Esophagus mucosa (tissue), 1 donor: ENCODE measurements at regions not wholly inside any gene's neighbourhood (a gene's known extent, or its start where the extent isn't known, plus 50 kb on each side); places are given as distances from the start of the nearest gene placed in this dataset.

Experiments
- ATAC-seq: fragments of 200-7000 bp; cut with Tn5 transposase; one replicate; pipeline ENCODE4 v1.9.1; 2020
- donor health status: DM: yes; HTN: yes; CAD: no.

GRCh38 chr12:42704810-42705401 is 115.4 kb upstream of the PRICKLE1 start:
- ATAC-seq = no peak

GRCh38 chr12:42704340-42704739 is 114.8 kb upstream of the PRICKLE1 start:
- ATAC-seq = no peak

- ATAC-seq = no peak
Measured at GRCh38 chr12:42701084-42701483, 111.5 kb upstream of the PRICKLE1 start.

- ATAC-seq = no peak
Measured at GRCh38 chr12:42698213-42698612, 108.7 kb upstream of the PRICKLE1 start.

GRCh38 chr12:42696406-42697149 is 107.0 kb upstream of the PRICKLE1 start:
- ATAC-seq = no peak

GRCh38 chr12:42695490-42695995 is 106.0 kb upstream of the PRICKLE1 start:
- ATAC-seq = no peak

GRCh38 chr12:42692749-42693148 is 103.2 kb upstream of the PRICKLE1 start:
- ATAC-seq = no peak

- no peak for ATAC-seq
Measured at GRCh38 chr12:42691991-42692557, 102.5 kb upstream of the PRICKLE1 start.

- no peak for ATAC-seq
Measured at GRCh38 chr12:42690264-42690663, 100.7 kb upstream of the PRICKLE1 start.

GRCh38 chr12:42689699-42690098 is 100.2 kb upstream of the PRICKLE1 start:
- no peak for ATAC-seq

GRCh38 chr12:42686514-42687172 is 97.1 kb upstream of the PRICKLE1 start:
- ATAC-seq = peak; percentile 47

GRCh38 chr12:42684802-42685071 is 95.2 kb upstream of the PRICKLE1 start:
- no peak for ATAC-seq

GRCh38 chr12:42683933-42684801 is 94.6 kb upstream of the PRICKLE1 start:
- ATAC-seq = peak; percentile 71

GRCh38 chr12:42683266-42683665 is 93.7 kb upstream of the PRICKLE1 start:
- ATAC-seq = no peak

GRCh38 chr12:42679466-42679865 is 89.9 kb upstream of the PRICKLE1 start:
- no peak for ATAC-seq

GRCh38 chr12:42677461-42677860 is 87.9 kb upstream of the PRICKLE1 start:
- ATAC-seq = no peak

- ATAC-seq = no peak
Measured at GRCh38 chr12:42673535-42673934, 84.0 kb upstream of the PRICKLE1 start.

- ATAC-seq = no peak
Measured at GRCh38 chr12:42670719-42671118, 81.2 kb upstream of the PRICKLE1 start.

GRCh38 chr12:42669553-42669952 is 80.0 kb upstream of the PRICKLE1 start:
- ATAC-seq = no peak

- peak; percentile 92 for ATAC-seq
Measured at GRCh38 chr12:42666671-42667243, 77.2 kb upstream of the PRICKLE1 start.

GRCh38 chr12:42663621-42664020 is 74.1 kb upstream of the PRICKLE1 start:
- ATAC-seq = no peak
